ENCODE measurements at regions not wholly inside any gene's neighbourhood (a gene's known extent, or its start where the extent isn't known, plus 50 kb on each side); places are given as distances from the start of the nearest gene placed in this dataset.

GRCh38 chr16:60586493-60586892 is 1449.7 kb downstream of the CDH8 start:
- TF ChIP-seq POLR2A (IDR thresholded peaks at IDR 0.05): no peak
- no peak for TF ChIP-seq CTCF (IDR thresholded peaks at IDR 0.05)
- TF ChIP-seq EP300 (IDR thresholded peaks at IDR 0.05): no peak
